ENCODE measurements at regions not wholly inside any gene's neighbourhood (a gene's known extent, or its start where the extent isn't known, plus 50 kb on each side); places are given as distances from the start of the nearest gene placed in this dataset.

DNA sequence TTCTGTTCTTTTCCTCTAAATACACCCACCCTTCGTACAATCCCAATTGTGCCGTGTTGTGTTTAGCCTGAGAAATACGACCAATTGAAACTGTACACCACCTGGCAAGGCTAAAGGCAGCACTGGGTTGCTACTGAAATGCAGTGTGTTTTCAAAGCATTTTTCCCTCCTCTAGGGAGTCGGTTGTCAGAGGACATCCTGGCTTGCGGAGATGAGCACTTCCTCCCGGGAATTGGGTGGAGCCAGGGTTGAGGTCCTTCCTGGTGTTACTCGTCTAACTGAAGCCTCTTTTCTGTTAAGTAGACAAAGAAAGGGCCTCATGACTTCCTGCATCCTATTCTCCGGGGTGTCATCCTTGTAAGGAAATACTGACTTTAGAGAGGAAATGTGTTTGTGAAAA is 133.5 kb downstream of the MTPAP start:
- ChIA-PET POLR2A (no interaction called here), RAD21 (ENCODE audit: unreplicated experiment) (no interaction called here), SMC1A (ENCODE audit: uncharacterized antibody, unreplicated experiment) (no interaction called here), CTCF (no interaction called here)
- no peak for TF ChIP-seq PML (IDR thresholded peaks at IDR 0.05; ENCODE audit: low read length)
- TF ChIP-seq SPI1 (IDR thresholded peaks at IDR 0.05; ENCODE audit: borderline replicate concordance, insufficient read depth, low read depth, low read length), result 0 out of 2 replicates have a peak, but pooled peaks have one; percentile 3
- H3K4me2 ChIP-seq (ENCODE audit: control insufficient read depth, insufficient read depth), result peak overlapping the region; percentile 18; the same call in 1 of the 2 replicates
- no peak overlapping the region for H3K27ac ChIP-seq (ENCODE audit: control insufficient read depth, insufficient read depth)
- no TSS peak for BruUV-seq (replicated peaks)
- H3K9me3 ChIP-seq (replicated peaks; ENCODE audit: control insufficient read depth, insufficient read depth, low read length), result no peaks in the 10 kb centered on the region
- no peak overlapping the region for H3K4me3 ChIP-seq
- ATAC-seq (no peak), FAIRE-seq (no peak), DNase-seq (ENCODE audit: low read depth, low spot score) (no peak)
- peaks cover 3% of the 10 kb centered on the region; the same call in 1 of the 2 replicates for H3K4me1 ChIP-seq (ENCODE audit: control insufficient read depth, insufficient read depth, low read length)
- H4K20me1 ChIP-seq (ENCODE audit: control insufficient read depth, insufficient read depth), result no peaks in the 10 kb centered on the region
- no peak overlapping the region; the same call in 1 of the 2 replicates for H2AFZ ChIP-seq (ENCODE audit: control insufficient read depth, low read depth, low read length)
- 36% methylated on average over 8 of the region's 8 CpGs for WGBS (ENCODE audit: insufficient coverage, insufficient replicate concordance, low lambda C conversion rate, missing lambda C conversion rate)
- intact Hi-C loops (cut with micrococcal nuclease; ENCODE audit: unreplicated experiment), result no loop called here
- no peaks in the 10 kb centered on the region for H3K27me3 ChIP-seq (replicated peaks in 1 of 2; ENCODE audit: control insufficient read depth in 2 of 2, insufficient read depth in 2 of 2, low read length in 1 of 2)
- H3K9ac ChIP-seq (ENCODE audit: control insufficient read depth, insufficient read depth, low read length), result no peak overlapping the region
- H3K79me2 ChIP-seq (ENCODE audit: control insufficient read depth, insufficient read depth, low read length), result no peaks in the 10 kb centered on the region
- H3K36me3 ChIP-seq (ENCODE audit: control insufficient read depth in 2 of 2, insufficient read depth in 2 of 2, low read length in 1 of 2), result no peaks in the 10 kb centered on the region
- in situ Hi-C loops (cut with MboI), result no loop called here

DNA sequence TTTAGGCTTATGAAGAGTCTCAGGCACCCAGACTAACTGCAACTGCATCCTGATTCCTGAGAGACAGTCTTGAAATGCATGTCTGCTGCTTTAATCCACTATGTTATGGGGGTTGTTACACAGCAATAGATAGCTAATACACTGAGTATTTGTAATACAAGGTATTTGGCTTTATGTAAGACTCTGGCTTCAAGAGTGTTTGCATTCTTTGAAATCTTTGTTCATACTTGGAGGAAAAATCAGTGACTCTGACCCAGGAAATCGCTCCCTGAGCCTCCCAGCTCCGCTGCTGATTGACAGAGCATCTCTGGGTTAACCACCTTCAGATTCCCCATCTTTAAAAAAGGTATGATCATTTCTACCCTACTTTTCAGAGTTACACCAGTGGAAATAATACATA is 133.9 kb downstream of the MTPAP start:
- no peaks in the 10 kb centered on the region for H3K27me3 ChIP-seq (replicated peaks in 1 of 2; ENCODE audit: control insufficient read depth in 2 of 2, insufficient read depth in 2 of 2, low read length in 1 of 2)
- H4K20me1 ChIP-seq (ENCODE audit: control insufficient read depth, insufficient read depth), result no peaks in the 10 kb centered on the region
- no peak overlapping the region for H3K4me3 ChIP-seq
- in situ Hi-C loops (cut with MboI), result no loop called here
- no TSS peak for BruUV-seq (replicated peaks)
- intact Hi-C loops (cut with micrococcal nuclease; ENCODE audit: unreplicated experiment), result no loop called here
- SMC1A ChIA-PET (ENCODE audit: uncharacterized antibody, unreplicated experiment), result no interaction called here
- H3K79me2 ChIP-seq (ENCODE audit: control insufficient read depth, insufficient read depth, low read length), result no peaks in the 10 kb centered on the region
- ATAC-seq, result no peak
- RAD21 ChIA-PET (ENCODE audit: unreplicated experiment), result no interaction called here
- 0% methylated on average over 2 of the region's 2 CpGs for WGBS (ENCODE audit: insufficient coverage, insufficient replicate concordance, low lambda C conversion rate, missing lambda C conversion rate)
- no peak overlapping the region for H3K27ac ChIP-seq (ENCODE audit: control insufficient read depth, insufficient read depth)
- no peak overlapping the region for H3K9ac ChIP-seq (ENCODE audit: control insufficient read depth, insufficient read depth, low read length)
- POLR2A ChIA-PET, result no interaction called here
- H2AFZ ChIP-seq (ENCODE audit: control insufficient read depth, low read depth, low read length), result no peak overlapping the region
- no peak for FAIRE-seq
- H3K4me1 ChIP-seq (ENCODE audit: control insufficient read depth, insufficient read depth, low read length), result peaks cover 3% of the 10 kb centered on the region; the same call in 1 of the 2 replicates
- no peaks in the 10 kb centered on the region for H3K36me3 ChIP-seq (ENCODE audit: control insufficient read depth in 2 of 2, insufficient read depth in 2 of 2, low read length in 1 of 2)
- CTCF ChIA-PET, result no interaction called here
- no peak for DNase-seq (ENCODE audit: low read depth, low spot score)
- H3K9me3 ChIP-seq (replicated peaks; ENCODE audit: control insufficient read depth, insufficient read depth, low read length), result no peaks in the 10 kb centered on the region
- H3K4me2 ChIP-seq (ENCODE audit: control insufficient read depth, insufficient read depth), result no peak overlapping the region
- TF ChIP-seq, protein P1, sequence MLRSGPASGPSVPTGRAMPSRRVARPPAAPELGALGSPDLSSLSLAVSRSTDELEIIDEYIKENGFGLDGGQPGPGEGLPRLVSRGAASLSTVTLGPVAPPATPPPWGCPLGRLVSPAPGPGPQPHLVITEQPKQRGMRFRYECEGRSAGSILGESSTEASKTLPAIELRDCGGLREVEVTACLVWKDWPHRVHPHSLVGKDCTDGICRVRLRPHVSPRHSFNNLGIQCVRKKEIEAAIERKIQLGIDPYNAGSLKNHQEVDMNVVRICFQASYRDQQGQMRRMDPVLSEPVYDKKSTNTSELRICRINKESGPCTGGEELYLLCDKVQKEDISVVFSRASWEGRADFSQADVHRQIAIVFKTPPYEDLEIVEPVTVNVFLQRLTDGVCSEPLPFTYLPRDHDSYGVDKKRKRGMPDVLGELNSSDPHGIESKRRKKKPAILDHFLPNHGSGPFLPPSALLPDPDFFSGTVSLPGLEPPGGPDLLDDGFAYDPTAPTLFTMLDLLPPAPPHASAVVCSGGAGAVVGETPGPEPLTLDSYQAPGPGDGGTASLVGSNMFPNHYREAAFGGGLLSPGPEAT (IDR thresholded peaks at IDR 0.05; ENCODE audit: low read depth), result no peak
- TF ChIP-seq, protein P2, sequence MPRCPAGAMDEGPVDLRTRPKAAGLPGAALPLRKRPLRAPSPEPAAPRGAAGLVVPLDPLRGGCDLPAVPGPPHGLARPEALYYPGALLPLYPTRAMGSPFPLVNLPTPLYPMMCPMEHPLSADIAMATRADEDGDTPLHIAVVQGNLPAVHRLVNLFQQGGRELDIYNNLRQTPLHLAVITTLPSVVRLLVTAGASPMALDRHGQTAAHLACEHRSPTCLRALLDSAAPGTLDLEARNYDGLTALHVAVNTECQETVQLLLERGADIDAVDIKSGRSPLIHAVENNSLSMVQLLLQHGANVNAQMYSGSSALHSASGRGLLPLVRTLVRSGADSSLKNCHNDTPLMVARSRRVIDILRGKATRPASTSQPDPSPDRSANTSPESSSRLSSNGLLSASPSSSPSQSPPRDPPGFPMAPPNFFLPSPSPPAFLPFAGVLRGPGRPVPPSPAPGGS (IDR thresholded peaks at IDR 0.05; ENCODE audit: borderline replicate concordance, insufficient read depth, low read depth, low read length, poor library complexity, severe bottlenecking), result no peak
- TF ChIP-seq ATF7 (IDR thresholded peaks at IDR 0.05; ENCODE audit: low read depth), result no peak
- TF ChIP-seq NR2C1 (IDR thresholded peaks at IDR 0.05), result no peak
- no peak for TF ChIP-seq JUNB (IDR thresholded peaks at IDR 0.05)
- no peak for TF ChIP-seq CEBPB (IDR thresholded peaks at IDR 0.05; ENCODE audit: borderline replicate concordance in 1 of 2, low read depth in 2 of 2, low read length in 2 of 2)
- no peak for TF ChIP-seq MXI1 (IDR thresholded peaks at IDR 0.05; ENCODE audit: low read depth, low read length)
- TF ChIP-seq, protein P3, sequence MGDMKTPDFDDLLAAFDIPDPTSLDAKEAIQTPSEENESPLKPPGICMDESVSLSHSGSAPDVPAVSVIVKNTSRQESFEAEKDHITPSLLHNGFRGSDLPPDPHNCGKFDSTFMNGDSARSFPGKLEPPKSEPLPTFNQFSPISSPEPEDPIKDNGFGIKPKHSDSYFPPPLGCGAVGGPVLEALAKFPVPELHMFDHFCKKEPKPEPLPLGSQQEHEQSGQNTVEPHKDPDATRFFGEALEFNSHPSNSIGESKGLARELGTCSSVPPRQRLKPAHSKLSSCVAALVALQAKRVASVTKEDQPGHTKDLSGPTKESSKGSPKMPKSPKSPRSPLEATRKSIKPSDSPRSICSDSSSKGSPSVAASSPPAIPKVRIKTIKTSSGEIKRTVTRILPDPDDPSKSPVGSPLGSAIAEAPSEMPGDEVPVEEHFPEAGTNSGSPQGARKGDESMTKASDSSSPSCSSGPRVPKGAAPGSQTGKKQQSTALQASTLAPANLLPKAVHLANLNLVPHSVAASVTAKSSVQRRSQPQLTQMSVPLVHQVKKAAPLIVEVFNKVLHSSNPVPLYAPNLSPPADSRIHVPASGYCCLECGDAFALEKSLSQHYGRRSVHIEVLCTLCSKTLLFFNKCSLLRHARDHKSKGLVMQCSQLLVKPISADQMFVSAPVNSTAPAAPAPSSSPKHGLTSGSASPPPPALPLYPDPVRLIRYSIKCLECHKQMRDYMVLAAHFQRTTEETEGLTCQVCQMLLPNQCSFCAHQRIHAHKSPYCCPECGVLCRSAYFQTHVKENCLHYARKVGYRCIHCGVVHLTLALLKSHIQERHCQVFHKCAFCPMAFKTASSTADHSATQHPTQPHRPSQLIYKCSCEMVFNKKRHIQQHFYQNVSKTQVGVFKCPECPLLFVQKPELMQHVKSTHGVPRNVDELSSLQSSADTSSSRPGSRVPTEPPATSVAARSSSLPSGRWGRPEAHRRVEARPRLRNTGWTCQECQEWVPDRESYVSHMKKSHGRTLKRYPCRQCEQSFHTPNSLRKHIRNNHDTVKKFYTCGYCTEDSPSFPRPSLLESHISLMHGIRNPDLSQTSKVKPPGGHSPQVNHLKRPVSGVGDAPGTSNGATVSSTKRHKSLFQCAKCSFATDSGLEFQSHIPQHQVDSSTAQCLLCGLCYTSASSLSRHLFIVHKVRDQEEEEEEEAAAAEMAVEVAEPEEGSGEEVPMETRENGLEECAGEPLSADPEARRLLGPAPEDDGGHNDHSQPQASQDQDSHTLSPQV (IDR thresholded peaks at IDR 0.05), result no peak
- no peak for TF ChIP-seq SUPT20H (IDR thresholded peaks at IDR 0.05; ENCODE audit: borderline replicate concordance, control insufficient read depth, low read depth, low read length)

All from GM12878 (cell line).